ENCODE measurements at regions not wholly inside any gene's neighbourhood (a gene's known extent, or its start where the extent isn't known, plus 50 kb on each side); places are given as distances from the start of the nearest gene placed in this dataset.
"Not testable (repeated sequence)": the region's sequence is repeated elsewhere in the genome, so short reads cannot be mapped to it uniquely, and the experiment has no call there.

DNA sequence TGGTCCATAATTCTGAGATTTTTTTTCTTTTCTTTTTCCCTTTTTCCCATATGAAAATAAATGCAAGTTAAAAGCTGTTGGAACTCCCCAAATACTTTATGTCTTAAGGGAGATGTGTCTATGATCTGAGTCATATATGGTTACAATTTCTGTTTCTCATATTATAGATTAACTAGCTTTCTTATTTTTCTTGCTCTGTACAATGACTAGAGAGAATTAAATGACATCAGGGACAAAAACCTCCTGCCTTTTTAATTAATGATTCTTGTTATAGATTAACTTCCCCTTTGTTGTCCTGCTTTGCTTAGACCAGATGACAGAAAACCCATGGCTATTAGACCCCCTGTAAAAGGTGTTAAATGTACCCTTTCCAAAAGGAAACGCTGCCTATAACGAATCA lies 643.9 kb upstream of the NXPH2 start:
- no peak overlapping the region for H3K4me3 ChIP-seq (ENCODE audit: low read depth, low read length)
- TF ChIP-seq CTCF (IDR thresholded peaks at IDR 0.05; ENCODE audit: insufficient read depth, low read length): no peak
- no peak for DNase-seq (ENCODE audit: low read depth)

DNA sequence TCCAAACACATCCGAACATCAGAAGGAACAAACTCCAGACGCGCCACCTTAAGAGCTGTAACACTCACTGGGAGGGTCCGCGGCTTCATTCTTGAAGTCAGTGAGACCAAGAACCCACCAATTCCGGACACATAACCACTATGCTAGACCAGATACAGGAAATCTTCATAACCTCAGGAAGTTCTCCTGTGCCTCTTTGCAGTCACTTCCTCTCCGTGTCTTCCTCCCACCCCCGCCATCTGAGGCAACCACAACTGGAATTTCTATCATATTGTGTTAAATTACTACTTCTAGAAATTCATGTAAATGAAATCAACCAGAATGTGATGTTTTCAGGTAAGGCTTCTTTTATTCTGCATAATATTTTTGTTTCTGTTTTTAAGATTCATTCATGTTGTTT lies 631.0 kb upstream of the NXPH2 start:
- no peak for DNase-seq (ENCODE audit: low read depth)
- H3K4me3 ChIP-seq (ENCODE audit: low read depth, low read length): no peak overlapping the region
- TF ChIP-seq CTCF (IDR thresholded peaks at IDR 0.05; ENCODE audit: insufficient read depth, low read length): no peak

DNA sequence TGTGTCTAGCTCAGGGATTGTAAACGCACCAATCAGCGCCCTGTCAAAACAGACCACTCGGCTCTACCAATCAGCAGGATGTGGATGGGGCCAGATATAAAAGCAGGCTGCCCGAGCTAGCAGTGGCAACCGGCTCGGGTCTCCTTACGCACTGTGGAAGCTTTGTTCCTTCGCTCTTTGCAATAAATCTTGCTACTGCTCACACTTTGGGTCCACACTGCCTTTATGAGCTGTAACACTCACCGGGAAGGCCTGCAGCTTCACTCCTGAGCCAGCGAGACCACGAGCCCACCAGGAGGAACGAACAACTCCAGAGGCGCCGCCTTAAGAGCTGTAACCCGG lies 630.6 kb upstream of the NXPH2 start:
- not testable (repeated sequence) for H3K4me3 ChIP-seq (ENCODE audit: low read depth, low read length); DNase-seq (ENCODE audit: low read depth)

DNA sequence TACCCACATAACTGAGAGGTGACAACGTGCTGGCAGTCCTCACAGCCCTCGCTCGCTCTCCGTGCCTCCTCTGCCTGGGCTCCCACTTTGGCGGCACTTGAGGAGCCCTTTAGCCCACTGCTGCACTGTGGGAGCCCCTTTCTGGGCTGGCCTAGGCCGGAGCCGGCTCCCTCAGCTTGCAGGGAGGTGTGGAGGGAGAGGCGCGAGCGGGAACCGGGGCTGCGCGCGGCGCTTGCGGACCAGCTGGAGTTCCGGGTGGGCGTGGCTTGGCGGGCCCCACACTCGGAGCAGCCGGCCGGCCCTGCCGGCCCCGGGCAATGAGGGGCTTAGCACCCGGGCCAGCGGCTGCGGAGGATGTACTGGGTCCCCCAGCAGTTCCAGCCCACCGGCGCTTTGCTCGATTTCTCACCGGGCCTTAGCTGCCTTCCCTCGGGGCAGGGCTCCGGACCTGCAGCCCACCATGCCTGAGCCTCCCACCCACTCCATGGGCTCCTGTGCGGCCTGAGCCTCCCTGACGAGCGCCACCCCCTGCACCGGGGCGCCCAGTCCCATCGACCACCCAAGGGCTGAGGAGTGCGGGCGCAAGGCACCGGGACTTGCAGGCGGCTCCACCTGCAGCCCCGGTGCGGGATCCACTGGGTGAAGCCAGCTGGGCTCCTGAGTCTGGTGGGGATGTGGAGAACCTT lies 630.1 kb upstream of the NXPH2 start:
- DNase-seq (ENCODE audit: low read depth); H3K4me3 ChIP-seq (ENCODE audit: low read depth, low read length): not testable (repeated sequence)

GRCh38 chr2:139409212-139409611 lies 629.0 kb upstream of the NXPH2 start:
- no peak for DNase-seq (ENCODE audit: low read depth)
- no peak overlapping the region for H3K4me3 ChIP-seq (ENCODE audit: low read depth, low read length)
- TF ChIP-seq CTCF (IDR thresholded peaks at IDR 0.05; ENCODE audit: insufficient read depth, low read length): no peak

DNA sequence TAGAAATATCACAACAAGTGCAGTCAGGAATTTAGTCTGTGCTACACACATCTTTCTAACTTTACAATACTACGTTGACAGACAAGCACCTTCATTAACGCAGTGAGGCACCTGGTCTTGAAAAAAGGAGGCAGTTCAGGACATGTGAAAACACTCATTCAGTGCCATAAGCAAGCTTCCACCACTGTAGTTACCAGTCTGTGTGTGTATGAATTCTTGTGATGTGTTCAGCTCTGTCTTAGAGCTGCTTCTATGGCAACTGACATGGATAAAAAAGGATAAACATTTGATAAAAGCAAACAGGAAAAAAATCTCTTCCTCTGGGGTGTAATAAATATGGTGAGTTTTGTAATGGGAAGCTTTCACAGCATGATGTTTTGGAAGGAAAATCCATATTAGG lies 623.8 kb upstream of the NXPH2 start:
- H3K4me3 ChIP-seq (ENCODE audit: low read depth, low read length): no peak overlapping the region
- no peak for DNase-seq (ENCODE audit: low read depth)
- TF ChIP-seq CTCF (IDR thresholded peaks at IDR 0.05; ENCODE audit: insufficient read depth, low read length): no peak

DNA sequence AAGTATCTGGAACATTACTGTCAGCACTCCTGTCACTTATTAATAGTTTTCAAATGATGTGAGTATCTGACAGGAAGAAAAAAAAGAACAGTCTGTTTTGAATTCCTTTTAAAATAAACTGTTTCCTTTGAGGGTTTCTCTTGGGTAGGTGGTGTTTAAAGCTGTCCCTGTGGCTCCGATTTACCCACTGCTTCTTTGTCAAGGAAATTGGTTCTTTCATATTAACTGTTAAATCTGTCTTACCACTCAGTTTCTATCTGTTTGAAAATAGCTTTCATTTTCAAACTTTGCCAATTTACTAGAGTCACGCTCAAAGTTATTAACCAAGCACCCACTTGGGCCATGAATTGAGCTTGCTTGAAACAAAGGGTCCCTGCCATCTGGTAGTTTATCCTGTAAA lies 614.6 kb upstream of the NXPH2 start:
- no peak for TF ChIP-seq CTCF (IDR thresholded peaks at IDR 0.05; ENCODE audit: insufficient read depth, low read length)
- H3K4me3 ChIP-seq (ENCODE audit: low read depth, low read length): no peak overlapping the region
- no peak for DNase-seq (ENCODE audit: low read depth)

GRCh38 chr2:139389391-139389790 lies 609.2 kb upstream of the NXPH2 start:
- TF ChIP-seq CTCF (IDR thresholded peaks at IDR 0.05; ENCODE audit: insufficient read depth, low read length): no peak
- DNase-seq (ENCODE audit: low read depth): no peak

More at GRCh38 chr2:139389391-139389790, 609.2 kb upstream of the NXPH2 start:
- no peak overlapping the region for H3K4me3 ChIP-seq (ENCODE audit: low read depth, low read length)
